ENCODE measurements at regions not wholly inside any gene's neighbourhood (a gene's known extent, or its start where the extent isn't known, plus 50 kb on each side); places are given as distances from the start of the nearest gene placed in this dataset.

- no peak for TF ChIP-seq CTCF (IDR thresholded peaks at IDR 0.05; ENCODE audit: poor library complexity, severe bottlenecking)
- Histone ChIP-seq H3K36me3 (ENCODE audit: low read depth) (no peaks in the 10 kb centered on the region), H3K9me3 (ENCODE audit: severe bottlenecking) (no peaks in the 10 kb centered on the region), H3K27ac (ENCODE audit: poor library complexity, severe bottlenecking) (no peak overlapping the region), H3K4me3 (ENCODE audit: severe bottlenecking) (no peak overlapping the region), H3K27me3 (ENCODE audit: insufficient read depth, poor library complexity, severe bottlenecking) (no peaks in the 10 kb centered on the region), H3K4me1 (ENCODE audit: insufficient read depth, poor library complexity, severe bottlenecking) (peaks cover 7% of the 10 kb centered on the region)
- no peak for DNase-seq (ENCODE audit: low spot score)
- peak; percentile 85 for ATAC-seq (ENCODE audit: low read depth)
Observed at GRCh38 chr18:2417861-2418610, 153.3 kb downstream of the METTL4 start.

- Histone ChIP-seq H3K4me1 (ENCODE audit: insufficient read depth, poor library complexity, severe bottlenecking) (peaks cover 6% of the 10 kb centered on the region), H3K27me3 (ENCODE audit: insufficient read depth, poor library complexity, severe bottlenecking) (no peaks in the 10 kb centered on the region), H3K4me3 (ENCODE audit: severe bottlenecking) (no peak overlapping the region), H3K9me3 (ENCODE audit: severe bottlenecking) (no peaks in the 10 kb centered on the region), H3K36me3 (ENCODE audit: low read depth) (no peaks in the 10 kb centered on the region), H3K27ac (ENCODE audit: poor library complexity, severe bottlenecking) (no peak overlapping the region)
- no peak for TF ChIP-seq CTCF (IDR thresholded peaks at IDR 0.05; ENCODE audit: poor library complexity, severe bottlenecking)
- DNase-seq (ENCODE audit: low spot score) (no peak), ATAC-seq (ENCODE audit: low read depth) (no peak)
Observed at GRCh38 chr18:2420367-2420766, 150.9 kb downstream of the METTL4 start.

GRCh38 chr18:2423761-2424160 lies 147.5 kb downstream of the METTL4 start:
- H3K27me3 ChIP-seq (ENCODE audit: insufficient read depth, poor library complexity, severe bottlenecking): no peaks in the 10 kb centered on the region
- no peak overlapping the region for H3K27ac ChIP-seq (ENCODE audit: poor library complexity, severe bottlenecking)
- no peak overlapping the region for H3K4me3 ChIP-seq (ENCODE audit: severe bottlenecking)
- ATAC-seq (ENCODE audit: low read depth): no peak
- no peak for DNase-seq (ENCODE audit: low spot score)
- H3K36me3 ChIP-seq (ENCODE audit: low read depth): no peaks in the 10 kb centered on the region
- no peaks in the 10 kb centered on the region for H3K9me3 ChIP-seq (ENCODE audit: severe bottlenecking)
- H3K4me1 ChIP-seq (ENCODE audit: insufficient read depth, poor library complexity, severe bottlenecking): no peaks in the 10 kb centered on the region
- TF ChIP-seq CTCF (IDR thresholded peaks at IDR 0.05; ENCODE audit: poor library complexity, severe bottlenecking): no peak

GRCh38 chr18:2424420-2424819 lies 146.9 kb downstream of the METTL4 start:
- DNase-seq (ENCODE audit: low spot score) (no peak), ATAC-seq (ENCODE audit: low read depth) (no peak)
- H3K9me3 ChIP-seq (ENCODE audit: severe bottlenecking): no peaks in the 10 kb centered on the region

More at GRCh38 chr18:2424420-2424819, 146.9 kb downstream of the METTL4 start:
- Histone ChIP-seq H3K27ac (ENCODE audit: poor library complexity, severe bottlenecking) (no peak overlapping the region), H3K4me1 (ENCODE audit: insufficient read depth, poor library complexity, severe bottlenecking) (no peaks in the 10 kb centered on the region), H3K27me3 (ENCODE audit: insufficient read depth, poor library complexity, severe bottlenecking) (no peaks in the 10 kb centered on the region), H3K4me3 (ENCODE audit: severe bottlenecking) (no peak overlapping the region), H3K36me3 (ENCODE audit: low read depth) (no peaks in the 10 kb centered on the region)
- TF ChIP-seq CTCF (IDR thresholded peaks at IDR 0.05; ENCODE audit: poor library complexity, severe bottlenecking): no peak
